SK-N-SH (cell line): ENCODE measurements at regions not wholly inside any gene's neighbourhood (a gene's known extent, or its start where the extent isn't known, plus 50 kb on each side); places are given as distances from the start of the nearest gene placed in this dataset.

Experiments used
- CHD2 ChIP-seq: fragments of 150-350 bp; IDR thresholded peaks from 2 replicates; pipeline ENCODE4 v1.6.1; 2018; ENCODE audit warnings: low read length; ENCODE audit not compliant: partially characterized antibody
- CTCF ChIP-seq: fragments of 200-600 bp; sonication (generic); IDR thresholded peaks from 2 replicates; pipeline ENCODE4 v1.6.1; 2017; ENCODE audit warnings: antibody characterized with exemption, mild to moderate bottlenecking, moderate library complexity
- EZH2phosphoT487 ChIP-seq: fragments of 200-600 bp; sonication (generic); IDR thresholded peaks from 2 replicates; pipeline ENCODE4 v1.6.1; 2017; ENCODE audit warnings: low read depth, mixed run types, mild to moderate bottlenecking, antibody characterized with exemption, moderate library complexity, borderline replicate concordance
- IRF3 ChIP-seq: fragments of 150-350 bp; IDR thresholded peaks from 2 replicates; pipeline ENCODE4 v1.6.1; 2016; ENCODE audit warnings: mild to moderate bottlenecking, low read depth, low read length
- JUND ChIP-seq: IDR thresholded peaks from 2 replicates; pipeline ENCODE4 v1.4.0; 2012
- MAX ChIP-seq: IDR thresholded peaks from 2 replicates; pipeline ENCODE4 v1.4.0; 2012; ENCODE audit warnings: low read depth
- MXI1 ChIP-seq: IDR thresholded peaks from 2 replicates; pipeline ENCODE4 v1.6.1; 2012; ENCODE audit warnings: mild to moderate bottlenecking, low read depth, low read length, improper control_type of control experiment
- NFIC ChIP-seq: IDR thresholded peaks from 2 replicates; pipeline ENCODE4 v1.4.0; 2012; ENCODE audit warnings: borderline replicate concordance
- POLR2AphosphoS5 ChIP-seq: IDR thresholded peaks from 2 replicates; pipeline ENCODE4 v1.6.1; 2012; ENCODE audit warnings: low read depth, low read length
- SMC3 ChIP-seq: IDR thresholded peaks from 2 replicates; pipeline ENCODE4 v1.6.1; 2012; ENCODE audit warnings: low read depth, low read length, improper control_type of control experiment
- TAF1 ChIP-seq: IDR thresholded peaks from 2 replicates; pipeline ENCODE4 v1.6.1; 2012; ENCODE audit warnings: low read depth, mild to moderate bottlenecking, low read length, moderate library complexity, borderline replicate concordance
- USF2 ChIP-seq: fragments of 150-350 bp; IDR thresholded peaks from 2 replicates; pipeline ENCODE4 v1.6.1; 2017; ENCODE audit warnings: antibody characterized with exemption, low read length, low read depth, borderline replicate concordance
- ZBTB33 ChIP-seq: IDR thresholded peaks from 2 replicates; pipeline ENCODE4 v1.4.0; 2012; ENCODE audit warnings: low read depth, borderline replicate concordance

GRCh38 chr10:65213170-65213569 is 1692.0 kb downstream of the REEP3 start:
- no peak for TF ChIP-seq IRF3
- TF ChIP-seq USF2: no peak
- no peak for TF ChIP-seq JUND
- no peak for TF ChIP-seq CTCF
- TF ChIP-seq MXI1: no peak
- no peak for TF ChIP-seq EZH2phosphoT487
- no peak for TF ChIP-seq CHD2
- no peak for TF ChIP-seq MAX
- no peak for TF ChIP-seq TAF1
- TF ChIP-seq POLR2AphosphoS5: no peak
- TF ChIP-seq NFIC: no peak
- TF ChIP-seq SMC3: no peak
- no peak for TF ChIP-seq ZBTB33
